Stomach smooth muscle (tissue), 2 donors: ENCODE measurements at regions not wholly inside any gene's neighbourhood (a gene's known extent, or its start where the extent isn't known, plus 50 kb on each side); places are given as distances from the start of the nearest gene placed in this dataset.
"Not testable (repeated sequence)": the region's sequence is repeated elsewhere in the genome, so short reads cannot be mapped to it uniquely, and the experiment has no call there.

Experiments
- H3K27ac ChIP-seq: one replicate; pipeline ENCODE4 v1.7.0; 2013; ENCODE audit warnings: mild to moderate bottlenecking, low read length, inconsistent platforms
- H3K27me3 ChIP-seq, 2 donors: one replicate each; pipeline ENCODE4 v1.7.0; 2013; ENCODE audit warnings: low read length in 2 of 2; ENCODE audit not compliant: insufficient read depth in 2 of 2, control insufficient read depth in 1 of 2
- H3K36me3 ChIP-seq, 2 donors: one replicate each; pipeline ENCODE4 v1.7.0; 2013; ENCODE audit warnings: low read length in 2 of 2; ENCODE audit not compliant: control insufficient read depth in 2 of 2, insufficient read depth in 2 of 2
- H3K4me1 ChIP-seq: one replicate; pipeline ENCODE4 v1.7.0; 2013; ENCODE audit warnings: low read length; ENCODE audit not compliant: control insufficient read depth, insufficient read depth
- H3K4me3 ChIP-seq, 2 donors: one replicate each; pipeline ENCODE4 v1.7.0; 2013; ENCODE audit warnings: low read length in 2 of 2
- H3K9ac ChIP-seq, 2 donors: one replicate each; pipeline ENCODE4 v1.7.0; 2013; ENCODE audit warnings: low read length in 2 of 2, mild to moderate bottlenecking in 1 of 2
- H3K9me3 ChIP-seq, 2 donors: one replicate each; pipeline ENCODE4 v1.7.0; 2013; ENCODE audit warnings: low read length in 2 of 2; ENCODE audit not compliant: control insufficient read depth in 2 of 2
- donor health status: healthy.
- donor health status: Pancreatic carcinoma.

GRCh38 chr22:25404556-25404927, 159.9 kb upstream of the GRK3 start:
- Histone ChIP-seq H3K4me1 (peaks cover 41% of the 10 kb centered on the region), H3K4me3 (peak overlapping the region; percentile 68 to 75), H3K27ac (peak overlapping the region; percentile 76), H3K9me3 (no peaks in the 10 kb centered on the region), H3K9ac (peak overlapping the region; percentile 53 to 69), H3K27me3 (no peaks in the 10 kb centered on the region), H3K36me3 (no peaks in the 10 kb centered on the region)

- H3K27me3 ChIP-seq: no peaks in the 10 kb centered on the region
- peak overlapping the region; percentile 85 to 87 for H3K9ac ChIP-seq
- H3K27ac ChIP-seq: peak overlapping the region; percentile 85
- peak overlapping the region; percentile 68 to 75 for H3K4me3 ChIP-seq
- peaks cover 39% of the 10 kb centered on the region for H3K4me1 ChIP-seq
- H3K36me3 ChIP-seq: no peaks in the 10 kb centered on the region
- H3K9me3 ChIP-seq: no peaks in the 10 kb centered on the region
These were observed 159.3 kb upstream of the GRK3 start for GRCh38 chr22:25404928-25405816.

GRCh38 chr22:25405841-25406509, 158.5 kb upstream of the GRK3 start:
- peak overlapping the region; percentile 85 to 87 for H3K9ac ChIP-seq
- H3K4me1 ChIP-seq: peaks cover 33% of the 10 kb centered on the region

GRCh38 chr22:25406510-25407210, 157.8 kb upstream of the GRK3 start:
- Histone ChIP-seq H3K36me3 (no peaks in the 10 kb centered on the region), H3K27me3 (no peaks in the 10 kb centered on the region), H3K4me1 (peaks cover 31% of the 10 kb centered on the region), H3K4me3 (no peak overlapping the region), H3K9ac (no peak overlapping the region), H3K9me3 (no peaks in the 10 kb centered on the region), H3K27ac (no peak overlapping the region)

More at GRCh38 chr22:25405841-25406509, 158.5 kb upstream of the GRK3 start:
- Histone ChIP-seq H3K27me3 (no peaks in the 10 kb centered on the region), H3K36me3 (no peaks in the 10 kb centered on the region), H3K27ac (peak overlapping the region; percentile 85), H3K9me3 (no peaks in the 10 kb centered on the region), H3K4me3 (peak overlapping the region; percentile 62 to 75)

GRCh38 chr22:25407226-25407858, 157.1 kb upstream of the GRK3 start:
- Histone ChIP-seq H3K36me3 (no peaks in the 10 kb centered on the region), H3K9me3 (no peaks in the 10 kb centered on the region), H3K27me3 (no peaks in the 10 kb centered on the region), H3K27ac (no peak overlapping the region), H3K9ac (no peak overlapping the region), H3K4me3 (no peak overlapping the region), H3K4me1 (peaks cover 27% of the 10 kb centered on the region)

GRCh38 chr22:25407859-25408229, 156.6 kb upstream of the GRK3 start:
- H3K9ac ChIP-seq: no peak overlapping the region
- peaks cover 22% of the 10 kb centered on the region for H3K4me1 ChIP-seq
- no peak overlapping the region for H3K27ac ChIP-seq
- H3K4me3 ChIP-seq: no peak overlapping the region
- H3K36me3 ChIP-seq: no peaks in the 10 kb centered on the region
- H3K9me3 ChIP-seq: no peaks in the 10 kb centered on the region
- H3K27me3 ChIP-seq: no peaks in the 10 kb centered on the region

- H3K27ac ChIP-seq: no peak overlapping the region
- H3K4me1 ChIP-seq: peaks cover 9% of the 10 kb centered on the region
- no peaks in the 10 kb centered on the region for H3K9me3 ChIP-seq
These were observed 155.2 kb upstream of the GRK3 start for GRCh38 chr22:25409240-25409639.

GRCh38 chr22:25410849-25411248, 153.6 kb upstream of the GRK3 start:
- Histone ChIP-seq H3K9me3 (no peaks in the 10 kb centered on the region), H3K9ac (no peak overlapping the region), H3K4me3 (no peak overlapping the region), H3K27ac (no peak overlapping the region), H3K36me3 (no peaks in the 10 kb centered on the region), H3K27me3 (no peaks in the 10 kb centered on the region), H3K4me1 (peaks cover 5% of the 10 kb centered on the region)

More at GRCh38 chr22:25409240-25409639, 155.2 kb upstream of the GRK3 start:
- Histone ChIP-seq H3K27me3 (no peaks in the 10 kb centered on the region), H3K4me3 (no peak overlapping the region), H3K9ac (no peak overlapping the region), H3K36me3 (no peaks in the 10 kb centered on the region)

- no peak overlapping the region for H3K4me3 ChIP-seq
- H3K9ac ChIP-seq: no peak overlapping the region
- H3K27me3 ChIP-seq: no peaks in the 10 kb centered on the region
- H3K4me1 ChIP-seq: no peaks in the 10 kb centered on the region
- no peak overlapping the region for H3K27ac ChIP-seq
- H3K9me3 ChIP-seq: no peaks in the 10 kb centered on the region
- no peaks in the 10 kb centered on the region for H3K36me3 ChIP-seq
These were observed 150.9 kb upstream of the GRK3 start for GRCh38 chr22:25413620-25414019.

GRCh38 chr22:25415731-25416130, 148.7 kb upstream of the GRK3 start:
- not testable (repeated sequence) for H3K9ac ChIP-seq, H3K9me3 ChIP-seq, H3K4me3 ChIP-seq, H3K4me1 ChIP-seq, H3K36me3 ChIP-seq, H3K27ac ChIP-seq
- H3K27me3 ChIP-seq: peaks cover 11 to 18% of the 10 kb centered on the region in 2 donors
